Calu3 (cell line): ENCODE measurements at regions not wholly inside any gene's neighbourhood (a gene's known extent, or its start where the extent isn't known, plus 50 kb on each side); places are given as distances from the start of the nearest gene placed in this dataset.
A peak's percentile ranks its signal among the peaks of the same experiment; 100 is the strongest.

Experiments used
- BruUV-seq: library from RNA; stranded (reverse); fragments of 400-500 nt; replicated peaks from 2 replicates; lab custom pipeline; 2021; lab: Mats Ljungman, UMichigan
- CTCF ChIA-PET: fragments of 300-600 bp; sonication (Branson Sonifier 250); formaldehyde crosslinking; loops from one replicate; lab custom pipeline; 2022; ENCODE audit warnings: antibody characterized with exemption; lab: Charles Lee
- DNase-seq: peaks from one replicate; pipeline ENCODE4 v3.0.0; 2022
- H3K27ac Mint-ChIP-seq: one replicate; pipeline ENCODE4 v1.8.0; 2022; ENCODE audit warnings: mixed read lengths; ENCODE audit not compliant: unreplicated experiment
- H3K27me3 Mint-ChIP-seq: one replicate; pipeline ENCODE4 v1.8.0; 2022; ENCODE audit warnings: mixed read lengths; ENCODE audit not compliant: unreplicated experiment
- H3K36me3 Mint-ChIP-seq: one replicate; pipeline ENCODE4 v1.8.0; 2022; ENCODE audit warnings: mild to moderate bottlenecking, moderate library complexity, mixed read lengths; ENCODE audit not compliant: insufficient read depth, unreplicated experiment
- H3K4me1 Mint-ChIP-seq: one replicate; pipeline ENCODE4 v1.8.0; 2022; ENCODE audit warnings: mild to moderate bottlenecking, low read depth, mixed read lengths; ENCODE audit not compliant: unreplicated experiment
- H3K4me3 Mint-ChIP-seq: one replicate; pipeline ENCODE4 v1.8.0; 2022; ENCODE audit warnings: mild to moderate bottlenecking, low read depth, moderate library complexity, mixed read lengths; ENCODE audit not compliant: unreplicated experiment
- H3K9me3 Mint-ChIP-seq: one replicate; pipeline ENCODE4 v1.8.0; 2022; ENCODE audit warnings: low read depth, mixed read lengths; ENCODE audit not compliant: unreplicated experiment
- intact Hi-C: fragments of 100-400 bp; cut with micrococcal nuclease; formaldehyde crosslinking; loops from one replicate; pipeline ENCODE4 v1.10.0; 2022; ENCODE audit not compliant: unreplicated experiment
- TF ChIP-seq, protein P1 (sequence below): fragments of 200-600 bp; IDR thresholded peaks from one replicate; pipeline ENCODE4 v1.8.0; 2022; ENCODE audit warnings: antibody characterized with exemption; ENCODE audit not compliant: unreplicated experiment

DNA sequence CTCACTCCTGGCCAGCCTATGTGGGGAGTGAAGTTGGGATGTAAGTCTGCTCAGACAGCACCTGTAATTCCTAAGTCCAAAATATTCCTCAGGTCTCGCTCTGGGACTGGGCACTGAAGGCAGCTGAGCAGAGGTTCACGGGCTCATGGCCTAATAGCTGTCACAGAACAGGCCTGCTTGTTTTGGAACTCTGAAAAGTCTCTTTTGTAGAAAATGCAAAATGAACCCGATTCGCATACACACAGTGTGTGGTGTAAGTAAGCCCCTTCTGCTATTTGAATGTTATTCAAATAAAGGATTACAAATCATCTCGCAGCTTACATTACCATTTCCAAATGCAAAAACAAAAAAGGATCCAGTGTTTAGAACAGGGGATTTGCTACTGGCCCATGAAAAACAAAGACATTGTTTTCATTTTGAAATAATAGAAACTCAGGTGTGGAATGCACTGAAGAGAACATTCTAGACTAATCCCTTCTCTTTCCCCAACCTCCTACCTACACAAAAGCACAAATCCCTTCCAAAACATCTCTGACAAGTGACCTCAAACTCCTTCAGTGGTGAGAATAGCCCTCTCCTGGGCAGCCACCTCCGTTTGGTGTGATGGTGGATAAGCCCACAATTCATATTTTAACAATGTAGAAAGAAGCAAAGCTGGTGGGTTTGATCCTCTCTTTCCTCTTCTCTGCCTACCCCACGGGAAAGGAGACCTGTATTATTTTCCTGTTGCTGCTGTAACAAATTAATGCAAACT lies 118.3 kb upstream of the NCK2 start:
- CTCF ChIA-PET, result no interaction called here
- Mint-ChIP-seq H3K4me3 (no peak overlapping the region), H3K9me3 (peaks cover 5% of the 10 kb centered on the region), H3K4me1 (no peaks in the 10 kb centered on the region), H3K27me3 (peaks cover 42% of the 10 kb centered on the region), H3K27ac (no peak overlapping the region), H3K36me3 (no peaks in the 10 kb centered on the region)
- no peak for DNase-seq
- no TSS peak for BruUV-seq
- intact Hi-C loops, result no loop called here
- TF ChIP-seq, protein P1, sequence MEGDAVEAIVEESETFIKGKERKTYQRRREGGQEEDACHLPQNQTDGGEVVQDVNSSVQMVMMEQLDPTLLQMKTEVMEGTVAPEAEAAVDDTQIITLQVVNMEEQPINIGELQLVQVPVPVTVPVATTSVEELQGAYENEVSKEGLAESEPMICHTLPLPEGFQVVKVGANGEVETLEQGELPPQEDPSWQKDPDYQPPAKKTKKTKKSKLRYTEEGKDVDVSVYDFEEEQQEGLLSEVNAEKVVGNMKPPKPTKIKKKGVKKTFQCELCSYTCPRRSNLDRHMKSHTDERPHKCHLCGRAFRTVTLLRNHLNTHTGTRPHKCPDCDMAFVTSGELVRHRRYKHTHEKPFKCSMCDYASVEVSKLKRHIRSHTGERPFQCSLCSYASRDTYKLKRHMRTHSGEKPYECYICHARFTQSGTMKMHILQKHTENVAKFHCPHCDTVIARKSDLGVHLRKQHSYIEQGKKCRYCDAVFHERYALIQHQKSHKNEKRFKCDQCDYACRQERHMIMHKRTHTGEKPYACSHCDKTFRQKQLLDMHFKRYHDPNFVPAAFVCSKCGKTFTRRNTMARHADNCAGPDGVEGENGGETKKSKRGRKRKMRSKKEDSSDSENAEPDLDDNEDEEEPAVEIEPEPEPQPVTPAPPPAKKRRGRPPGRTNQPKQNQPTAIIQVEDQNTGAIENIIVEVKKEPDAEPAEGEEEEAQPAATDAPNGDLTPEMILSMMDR, result no peak

DNA sequence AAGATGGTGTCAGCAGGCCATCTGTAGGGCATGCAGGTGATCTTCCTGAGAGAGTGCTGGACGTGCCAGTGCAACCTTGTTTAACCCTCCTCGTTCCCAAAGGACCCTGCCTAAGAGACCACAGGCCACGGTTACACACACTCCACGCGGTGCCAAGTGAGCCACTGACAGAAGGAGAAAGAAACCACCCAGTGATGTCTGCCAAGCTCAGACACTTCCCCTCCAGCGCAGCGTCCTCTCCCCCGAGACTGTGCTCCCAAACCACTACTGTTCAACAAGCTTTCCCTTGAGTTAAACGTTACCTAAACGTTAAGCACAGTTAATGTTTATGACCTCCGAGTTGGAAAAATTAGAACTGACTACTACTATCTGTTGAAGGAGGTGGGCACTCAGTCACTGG lies 119.1 kb upstream of the NCK2 start:
- intact Hi-C loops, result no loop called here
- TF ChIP-seq, protein P1, result no peak
- Mint-ChIP-seq H3K27me3 (peaks cover 42% of the 10 kb centered on the region), H3K4me1 (no peaks in the 10 kb centered on the region), H3K4me3 (no peak overlapping the region), H3K27ac (no peak overlapping the region), H3K9me3 (peaks cover 5% of the 10 kb centered on the region), H3K36me3 (no peaks in the 10 kb centered on the region)
- CTCF ChIA-PET, result no interaction called here
- DNase-seq, result no peak
- no TSS peak for BruUV-seq

DNA sequence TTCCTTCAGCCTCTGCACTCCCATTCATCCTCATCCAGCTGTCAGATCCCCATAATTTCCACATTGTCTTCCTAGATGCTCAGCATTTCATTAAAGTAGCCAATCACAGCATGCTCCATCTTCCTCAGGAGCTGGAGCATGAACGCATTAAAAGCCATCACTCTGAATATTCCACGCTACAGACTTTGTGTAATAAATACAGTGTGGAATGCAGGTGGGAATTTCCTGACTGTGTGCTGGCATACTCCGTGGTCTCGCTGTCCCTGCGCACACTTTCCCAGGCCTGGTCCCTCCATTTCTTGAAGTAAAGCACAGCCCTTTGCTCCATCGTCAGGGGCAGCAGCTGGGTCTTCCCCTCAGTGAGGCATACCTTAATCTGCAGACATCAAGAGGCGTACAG lies 123.7 kb upstream of the NCK2 start:
- TF ChIP-seq, protein P1, result no peak
- Mint-ChIP-seq H3K4me3 (no peak overlapping the region), H3K27me3 (no peaks in the 10 kb centered on the region), H3K9me3 (no peaks in the 10 kb centered on the region), H3K4me1 (peaks cover 27% of the 10 kb centered on the region), H3K27ac (no peak overlapping the region), H3K36me3 (peaks cover 8% of the 10 kb centered on the region)
- intact Hi-C loops, result no loop called here
- no TSS peak for BruUV-seq
- CTCF ChIA-PET, result interaction anchor here (0.7 kb wide), 1 partner anchor 14 kb away, joined by 7 read pairs; no protein-coding TSS in a partner anchor
- DNase-seq, result no peak

DNA sequence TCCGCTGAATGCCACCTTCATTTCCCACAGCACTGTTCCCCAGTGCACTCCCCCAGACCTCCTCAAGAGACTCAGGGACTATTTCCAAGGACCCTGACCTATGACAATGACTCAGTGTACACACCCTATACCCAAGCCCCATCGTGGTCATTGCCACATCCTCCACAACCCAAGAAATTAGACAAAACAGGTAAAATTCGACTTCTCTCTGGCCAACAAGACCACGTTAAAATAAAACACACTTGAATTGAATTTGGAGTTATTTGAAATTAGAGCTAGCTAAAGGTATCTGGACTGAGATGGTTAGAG lies 126.4 kb upstream of the NCK2 start:
- Mint-ChIP-seq H3K36me3 (peaks cover 13% of the 10 kb centered on the region), H3K9me3 (no peaks in the 10 kb centered on the region), H3K27me3 (no peaks in the 10 kb centered on the region), H3K27ac (peak overlapping the region; percentile 82), H3K4me3 (no peak overlapping the region), H3K4me1 (peaks cover 37% of the 10 kb centered on the region)
- intact Hi-C loops, result no loop called here
- TF ChIP-seq, protein P1, result no peak
- DNase-seq, result no peak
- TSS peak; percentile 90 for BruUV-seq
- CTCF ChIA-PET, result interaction anchor here (0.7 to 1.4 kb wide), 4 partner anchors 23 to 126 kb away, joined by 3 to 4 read pairs (median 4); partner anchors contain the start of gene NCK2
